ENCODE measurements at regions not wholly inside any gene's neighbourhood (a gene's known extent, or its start where the extent isn't known, plus 50 kb on each side); places are given as distances from the start of the nearest gene placed in this dataset.

DNA sequence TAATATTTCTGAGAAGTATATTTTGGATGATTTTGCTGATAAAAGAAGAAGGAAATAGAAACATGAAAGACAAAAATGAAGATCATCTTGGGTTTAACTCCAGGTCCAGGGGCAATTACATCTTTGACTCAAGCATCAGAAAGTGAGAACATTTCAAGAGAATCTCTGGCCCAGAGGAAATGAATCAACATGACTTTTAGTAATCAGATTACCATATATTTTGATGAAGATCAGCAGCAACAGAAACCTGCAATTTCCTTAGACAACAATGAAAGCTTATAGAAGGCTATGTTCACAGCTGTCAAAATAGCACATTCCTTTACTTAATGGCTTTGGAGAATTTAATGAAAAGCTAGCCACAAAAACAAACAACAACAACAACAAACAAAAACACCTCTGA lies 638.1 kb downstream of the EFNA5 start:
- no peak for DNase-seq (ENCODE audit: extremely low read depth, low read depth)
- H3K4me3 ChIP-seq (replicated peaks; ENCODE audit: low read depth, low read length): no peak overlapping the region
- TF ChIP-seq, protein P1, sequence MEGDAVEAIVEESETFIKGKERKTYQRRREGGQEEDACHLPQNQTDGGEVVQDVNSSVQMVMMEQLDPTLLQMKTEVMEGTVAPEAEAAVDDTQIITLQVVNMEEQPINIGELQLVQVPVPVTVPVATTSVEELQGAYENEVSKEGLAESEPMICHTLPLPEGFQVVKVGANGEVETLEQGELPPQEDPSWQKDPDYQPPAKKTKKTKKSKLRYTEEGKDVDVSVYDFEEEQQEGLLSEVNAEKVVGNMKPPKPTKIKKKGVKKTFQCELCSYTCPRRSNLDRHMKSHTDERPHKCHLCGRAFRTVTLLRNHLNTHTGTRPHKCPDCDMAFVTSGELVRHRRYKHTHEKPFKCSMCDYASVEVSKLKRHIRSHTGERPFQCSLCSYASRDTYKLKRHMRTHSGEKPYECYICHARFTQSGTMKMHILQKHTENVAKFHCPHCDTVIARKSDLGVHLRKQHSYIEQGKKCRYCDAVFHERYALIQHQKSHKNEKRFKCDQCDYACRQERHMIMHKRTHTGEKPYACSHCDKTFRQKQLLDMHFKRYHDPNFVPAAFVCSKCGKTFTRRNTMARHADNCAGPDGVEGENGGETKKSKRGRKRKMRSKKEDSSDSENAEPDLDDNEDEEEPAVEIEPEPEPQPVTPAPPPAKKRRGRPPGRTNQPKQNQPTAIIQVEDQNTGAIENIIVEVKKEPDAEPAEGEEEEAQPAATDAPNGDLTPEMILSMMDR (IDR thresholded peaks at IDR 0.05; ENCODE audit: low read depth, low read length, missing control alignments): no peak

DNA sequence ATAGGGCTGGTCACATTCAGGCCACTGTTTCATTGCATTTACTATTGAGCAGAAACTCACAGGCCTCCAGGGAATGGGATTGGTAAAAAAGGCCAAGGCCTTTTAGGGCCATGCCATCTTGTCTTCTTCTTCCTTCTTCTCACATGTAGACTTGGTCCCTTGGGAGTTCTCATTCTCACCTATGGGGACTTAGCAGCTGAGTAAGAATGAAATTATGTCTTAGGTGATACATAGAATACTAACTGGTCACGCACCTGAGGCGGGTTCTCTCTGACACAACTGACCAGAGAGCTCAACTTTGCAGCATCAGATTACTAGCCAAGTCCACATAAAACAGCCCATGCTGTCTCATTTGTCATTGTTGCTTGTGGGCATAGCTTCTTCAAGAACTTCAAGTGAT lies 641.8 kb downstream of the EFNA5 start:
- H3K4me3 ChIP-seq (replicated peaks; ENCODE audit: low read depth, low read length): no peak overlapping the region
- no peak for DNase-seq (ENCODE audit: extremely low read depth, low read depth)
- TF ChIP-seq, protein P1 (IDR thresholded peaks at IDR 0.05; ENCODE audit: low read depth, low read length, missing control alignments): no peak

DNA sequence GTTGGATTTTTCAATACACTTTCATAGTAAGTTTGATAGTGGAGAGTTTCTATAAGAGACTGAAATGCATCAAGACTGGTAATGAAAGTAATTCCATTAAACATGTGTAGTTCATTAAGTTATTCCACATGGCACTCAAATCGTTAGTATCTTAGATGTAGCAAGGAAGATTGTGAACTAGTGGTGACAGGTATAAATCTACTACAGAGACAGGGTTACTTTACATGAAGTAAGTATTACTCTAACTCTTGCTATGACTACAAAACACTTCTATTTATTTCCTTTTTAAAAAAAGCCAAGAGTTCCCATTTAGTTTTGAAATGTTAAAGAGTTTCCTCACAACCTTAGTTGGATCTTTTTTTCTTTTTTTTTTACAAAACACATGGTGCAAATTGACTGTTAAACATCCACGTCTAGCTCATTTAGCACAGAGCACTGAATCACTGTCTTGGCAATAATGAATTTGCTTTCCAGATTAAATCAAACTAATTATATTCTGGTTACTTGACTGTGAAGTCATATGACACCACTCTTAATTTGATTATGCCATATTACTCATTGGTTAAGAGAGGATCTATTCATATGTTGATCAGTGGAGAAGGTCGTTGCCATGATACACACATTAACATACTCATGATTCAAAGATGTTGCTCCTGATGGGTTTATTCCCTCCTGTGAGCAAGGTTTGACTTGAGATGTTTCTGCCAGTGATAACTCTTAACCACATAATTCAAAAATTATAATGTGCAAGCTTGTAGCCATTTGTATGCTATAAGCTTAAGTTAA lies 644.8 kb downstream of the EFNA5 start:
- DNase-seq (ENCODE audit: extremely low read depth, low read depth): no peak
- H3K4me3 ChIP-seq (replicated peaks; ENCODE audit: low read depth, low read length): no peak overlapping the region
- TF ChIP-seq, protein P1 (IDR thresholded peaks at IDR 0.05; ENCODE audit: low read depth, low read length, missing control alignments): no peak

DNA sequence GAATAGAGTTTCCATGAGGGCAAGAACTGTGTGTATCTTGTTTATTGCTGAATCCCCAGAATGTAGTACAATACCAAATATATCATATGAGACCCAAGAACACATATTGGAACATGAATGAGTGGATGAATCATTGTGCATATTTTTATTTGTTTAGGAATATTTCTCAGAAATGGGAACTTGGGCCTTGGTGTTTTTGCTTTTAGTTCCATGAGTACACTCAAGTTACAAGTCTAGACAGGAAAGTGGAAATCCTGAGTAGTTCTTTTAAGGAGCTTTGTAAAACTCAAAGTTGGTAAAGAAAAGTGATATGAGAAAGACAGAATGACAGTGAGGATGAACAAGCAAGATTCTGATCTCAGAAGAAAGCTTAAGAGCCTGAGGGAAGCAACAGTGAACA lies 647.0 kb downstream of the EFNA5 start:
- TF ChIP-seq, protein P1 (IDR thresholded peaks at IDR 0.05; ENCODE audit: low read depth, low read length, missing control alignments): no peak
- no peak for DNase-seq (ENCODE audit: extremely low read depth, low read depth)
- H3K4me3 ChIP-seq (replicated peaks; ENCODE audit: low read depth, low read length): no peak overlapping the region

DNA sequence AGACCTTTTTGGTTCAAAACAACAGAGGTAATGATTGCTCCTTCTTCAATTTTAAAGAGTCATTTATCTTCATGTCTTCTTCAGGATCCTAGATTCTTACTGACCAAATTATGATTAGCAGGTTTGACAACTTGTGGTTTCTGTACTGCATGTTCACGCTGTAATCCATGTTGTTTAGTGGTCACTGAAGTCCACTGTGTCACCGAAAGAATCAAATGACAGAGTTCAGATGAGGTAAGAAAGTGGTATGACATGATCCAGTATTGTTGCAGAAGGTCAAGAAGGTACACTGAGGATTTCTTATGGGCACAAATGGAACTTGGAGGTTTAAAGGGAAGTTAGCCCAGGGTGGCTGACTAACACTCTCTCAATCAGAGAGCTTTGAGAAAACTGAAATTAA lies 649.2 kb downstream of the EFNA5 start:
- TF ChIP-seq, protein P1 (IDR thresholded peaks at IDR 0.05; ENCODE audit: low read depth, low read length, missing control alignments): no peak
- H3K4me3 ChIP-seq (replicated peaks; ENCODE audit: low read depth, low read length): no peak overlapping the region
- DNase-seq (ENCODE audit: extremely low read depth, low read depth): no peak

DNA sequence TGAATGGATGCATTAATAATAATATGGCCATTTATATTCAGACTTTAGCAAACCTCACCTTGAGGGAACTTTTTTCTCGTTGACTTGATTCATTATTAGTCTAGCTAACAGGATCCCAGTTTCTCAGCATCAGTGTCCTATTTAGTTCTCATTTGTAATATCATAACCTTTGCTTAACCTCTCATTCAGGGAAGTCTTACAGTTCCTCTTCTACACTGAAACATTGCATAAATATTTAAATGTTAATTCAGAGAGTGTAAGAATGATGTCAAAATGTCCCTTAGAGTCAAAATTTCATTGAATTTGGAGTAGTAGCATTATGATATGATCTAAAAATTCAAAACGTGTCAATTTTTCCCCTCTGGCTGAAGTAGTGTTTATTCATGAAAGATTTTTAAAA lies 650.1 kb downstream of the EFNA5 start:
- TF ChIP-seq, protein P1 (IDR thresholded peaks at IDR 0.05; ENCODE audit: low read depth, low read length, missing control alignments): no peak
- no peak for DNase-seq (ENCODE audit: extremely low read depth, low read depth)
- no peak overlapping the region for H3K4me3 ChIP-seq (replicated peaks; ENCODE audit: low read depth, low read length)

DNA sequence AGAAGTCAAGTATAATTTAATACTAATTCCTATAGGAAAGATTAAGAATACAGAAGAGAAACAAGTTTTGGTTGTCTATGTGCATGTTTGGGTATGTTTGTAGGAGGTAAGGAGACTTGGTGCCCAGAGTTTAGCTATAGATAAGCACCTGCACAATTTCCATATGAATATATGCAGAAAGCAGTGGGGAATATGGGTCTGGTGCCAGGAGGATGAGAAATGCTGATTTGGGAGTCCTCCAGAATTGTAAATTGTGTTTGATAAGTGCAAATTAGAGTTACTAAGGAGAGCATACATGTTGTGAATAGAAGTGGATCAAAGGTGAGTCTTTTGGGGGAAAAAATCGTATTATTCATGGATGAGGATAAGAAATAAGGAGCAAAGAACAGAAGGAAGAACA lies 653.1 kb downstream of the EFNA5 start:
- H3K4me3 ChIP-seq (replicated peaks; ENCODE audit: low read depth, low read length): no peak overlapping the region
- DNase-seq (ENCODE audit: extremely low read depth, low read depth): no peak
- TF ChIP-seq, protein P1 (IDR thresholded peaks at IDR 0.05; ENCODE audit: low read depth, low read length, missing control alignments): no peak

Data from HFF-Myc (cell line).